ENCODE measurements at regions not wholly inside any gene's neighbourhood (a gene's known extent, or its start where the extent isn't known, plus 50 kb on each side); places are given as distances from the start of the nearest gene placed in this dataset.

DNA sequence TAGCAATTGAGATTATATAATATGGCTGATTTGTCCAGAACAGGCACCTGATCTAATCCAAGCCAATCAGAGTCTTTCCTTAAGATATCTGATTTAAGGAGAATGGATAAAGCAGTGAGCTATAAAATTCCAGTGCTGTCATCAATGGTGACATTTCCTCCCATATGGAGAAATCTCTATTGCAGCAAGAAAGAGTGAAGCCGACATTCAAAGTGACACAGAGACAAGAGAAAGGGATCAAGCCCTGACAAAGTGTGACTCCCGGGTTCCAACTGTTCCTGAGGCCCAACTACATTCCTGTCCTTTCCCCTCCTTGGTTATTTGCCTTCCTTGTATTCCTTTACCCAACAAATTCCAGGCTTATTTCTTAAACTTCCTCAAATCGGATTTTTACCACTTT is 430.0 kb upstream of the SOX5 start:
- peaks cover 32% of the 10 kb centered on the region for H3K4me1 Mint-ChIP-seq
- H3K79me2 ChIP-seq (ENCODE audit: control insufficient read depth, insufficient read depth, low read length): no peaks in the 10 kb centered on the region
- H4K20me1 ChIP-seq (ENCODE audit: control insufficient read depth, insufficient read depth, low read length, poor library complexity, severe bottlenecking): no peaks in the 10 kb centered on the region
- no peak overlapping the region for H2AFZ ChIP-seq (ENCODE audit: insufficient read depth, low read depth, low read length, poor library complexity, severe bottlenecking)
- H3K27me3 ChIP-seq (replicated peaks in 1 of 4; ENCODE audit: control extremely low read depth in 1 of 4, control insufficient read depth in 3 of 4, insufficient read depth in 4 of 4, low read length in 3 of 4): no peaks in the 10 kb centered on the region
- ChIA-PET CTCF (interaction anchor here (2.3 kb wide), 1 partner anchor 18 kb away, joined by 20 read pairs; no protein-coding TSS in a partner anchor), POLR2A (no interaction called here)
- H3K27ac Mint-ChIP-seq: peak overlapping the region; percentile 93
- 68% methylated on average over 2 of the region's 3 CpGs for WGBS (ENCODE audit: insufficient coverage)
- intact Hi-C loops (cut with micrococcal nuclease): loop anchor here (5.0 kb wide), 1 partner anchor 218 kb away; no protein-coding TSS in a partner anchor
- TF ChIP-seq, protein P1, sequence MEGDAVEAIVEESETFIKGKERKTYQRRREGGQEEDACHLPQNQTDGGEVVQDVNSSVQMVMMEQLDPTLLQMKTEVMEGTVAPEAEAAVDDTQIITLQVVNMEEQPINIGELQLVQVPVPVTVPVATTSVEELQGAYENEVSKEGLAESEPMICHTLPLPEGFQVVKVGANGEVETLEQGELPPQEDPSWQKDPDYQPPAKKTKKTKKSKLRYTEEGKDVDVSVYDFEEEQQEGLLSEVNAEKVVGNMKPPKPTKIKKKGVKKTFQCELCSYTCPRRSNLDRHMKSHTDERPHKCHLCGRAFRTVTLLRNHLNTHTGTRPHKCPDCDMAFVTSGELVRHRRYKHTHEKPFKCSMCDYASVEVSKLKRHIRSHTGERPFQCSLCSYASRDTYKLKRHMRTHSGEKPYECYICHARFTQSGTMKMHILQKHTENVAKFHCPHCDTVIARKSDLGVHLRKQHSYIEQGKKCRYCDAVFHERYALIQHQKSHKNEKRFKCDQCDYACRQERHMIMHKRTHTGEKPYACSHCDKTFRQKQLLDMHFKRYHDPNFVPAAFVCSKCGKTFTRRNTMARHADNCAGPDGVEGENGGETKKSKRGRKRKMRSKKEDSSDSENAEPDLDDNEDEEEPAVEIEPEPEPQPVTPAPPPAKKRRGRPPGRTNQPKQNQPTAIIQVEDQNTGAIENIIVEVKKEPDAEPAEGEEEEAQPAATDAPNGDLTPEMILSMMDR (IDR thresholded peaks at IDR 0.05): no peak
- no peak for TF ChIP-seq EZH2 (IDR thresholded peaks at IDR 0.05; ENCODE audit: borderline replicate concordance, insufficient read depth, low read depth, low read length, poor library complexity, severe bottlenecking)
- peak overlapping the region; percentile 82 for H3K4me3 Mint-ChIP-seq
- H3K9ac ChIP-seq (ENCODE audit: low read length): peak overlapping the region; percentile 57
- H3K27me3 Mint-ChIP-seq: no peaks in the 10 kb centered on the region
- H3K9me3 Mint-ChIP-seq (ENCODE audit: insufficient read depth): no peaks in the 10 kb centered on the region
- peak overlapping the region in 1 of 5 experiments; percentile 65 for H3K4me3 ChIP-seq (ENCODE audit: control extremely low read depth in 1 of 5, extremely low read depth in 1 of 5, insufficient read depth in 1 of 5, low read depth in 2 of 5, low read length in 4 of 5)
- no peaks in the 10 kb centered on the region for H3K9me3 ChIP-seq (ENCODE audit: control extremely low read depth in 1 of 3, control insufficient read depth in 2 of 3, insufficient read depth in 1 of 3, low read length in 2 of 3)
- DNase-seq (no peak), ATAC-seq (ENCODE audit: low read depth) (no peak)
- peak overlapping the region; percentile 56 to 58 for H3K27ac ChIP-seq (ENCODE audit: low read length in 2 of 2)
- peaks cover 23 to 24% of the 10 kb centered on the region in 2 donors for H3K4me1 ChIP-seq (ENCODE audit: control insufficient read depth in 2 of 2, insufficient read depth in 2 of 2, low read length in 2 of 2)
- H3K4me2 ChIP-seq (replicated peaks; ENCODE audit: low read depth, low read length, poor library complexity, severe bottlenecking): peak overlapping the region; percentile 69
- H3K36me3 ChIP-seq (replicated peaks in 1 of 2; ENCODE audit: control extremely low read depth in 1 of 2, control insufficient read depth in 1 of 2, extremely low read depth in 1 of 2, insufficient read depth in 2 of 2, low read length in 1 of 2): no peaks in the 10 kb centered on the region

DNA sequence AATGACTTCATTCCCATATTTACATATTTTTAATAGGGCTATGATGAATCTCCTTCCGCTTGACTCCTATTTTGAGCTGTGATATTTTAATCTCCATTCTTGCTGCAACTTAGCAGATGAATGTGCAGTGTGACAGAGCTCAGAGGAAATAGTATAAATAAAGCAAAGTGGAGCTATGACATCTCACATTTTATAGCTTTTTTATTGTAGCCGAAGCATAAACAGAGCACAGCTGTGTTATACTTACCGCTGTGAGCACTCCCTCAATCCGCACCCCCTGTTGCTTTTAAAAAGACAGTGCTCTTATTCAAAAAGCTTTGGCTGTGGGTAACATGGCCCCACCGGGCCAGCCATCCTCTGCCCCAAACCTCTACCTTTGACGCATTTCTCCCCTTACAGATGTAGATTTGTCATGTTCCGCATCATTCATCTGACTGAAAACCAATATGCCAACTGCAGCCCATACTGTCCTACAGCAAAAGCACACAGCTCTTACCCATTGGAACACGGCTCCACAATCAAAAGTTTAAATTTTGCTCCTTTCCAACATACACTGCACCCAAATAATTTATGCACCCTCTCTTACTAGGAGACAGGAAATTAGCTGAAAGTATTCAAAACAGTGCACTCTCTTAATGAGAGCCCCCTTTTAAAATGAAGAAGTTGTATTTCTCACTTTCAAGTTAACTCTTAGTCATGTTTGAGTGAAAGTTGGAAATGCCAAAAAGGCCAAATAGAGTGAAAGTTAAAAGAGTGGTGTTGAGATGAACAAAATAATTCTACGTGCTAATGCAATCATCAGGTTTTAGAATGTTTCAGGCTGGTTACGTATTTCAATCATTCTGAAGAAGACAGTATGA is 429.3 kb upstream of the SOX5 start:
- peaks cover 32% of the 10 kb centered on the region for H3K4me1 Mint-ChIP-seq
- TF ChIP-seq, protein P1 (IDR thresholded peaks at IDR 0.05): no peak
- TF ChIP-seq EZH2 (IDR thresholded peaks at IDR 0.05; ENCODE audit: borderline replicate concordance, insufficient read depth, low read depth, low read length, poor library complexity, severe bottlenecking): no peak
- Histone ChIP-seq H3K36me3 (replicated peaks in 1 of 2; ENCODE audit: control extremely low read depth in 1 of 2, control insufficient read depth in 1 of 2, extremely low read depth in 1 of 2, insufficient read depth in 2 of 2, low read length in 1 of 2) (no peaks in the 10 kb centered on the region), H4K20me1 (ENCODE audit: control insufficient read depth, insufficient read depth, low read length, poor library complexity, severe bottlenecking) (no peaks in the 10 kb centered on the region), H2AFZ (ENCODE audit: insufficient read depth, low read depth, low read length, poor library complexity, severe bottlenecking) (peak overlapping the region; percentile 66), H3K79me2 (ENCODE audit: control insufficient read depth, insufficient read depth, low read length) (no peaks in the 10 kb centered on the region), H3K27ac (ENCODE audit: low read length in 2 of 2) (peak overlapping the region; percentile 56 to 58), H3K4me3 (ENCODE audit: control extremely low read depth in 1 of 5, extremely low read depth in 1 of 5, insufficient read depth in 1 of 5, low read depth in 2 of 5, low read length in 4 of 5) (peak overlapping the region in 4 of 5 experiments; percentile 3 to 65 (median 34)), H3K4me2 (replicated peaks; ENCODE audit: low read depth, low read length, poor library complexity, severe bottlenecking) (peak overlapping the region; percentile 69), H3K4me1 (ENCODE audit: control insufficient read depth in 2 of 2, insufficient read depth in 2 of 2, low read length in 2 of 2) (peaks cover 23 to 24% of the 10 kb centered on the region in 2 donors), H3K9ac (ENCODE audit: low read length) (peak overlapping the region; percentile 57), H3K27me3 (replicated peaks in 1 of 4; ENCODE audit: control extremely low read depth in 1 of 4, control insufficient read depth in 3 of 4, insufficient read depth in 4 of 4, low read length in 3 of 4) (no peaks in the 10 kb centered on the region), H3K9me3 (ENCODE audit: control extremely low read depth in 1 of 3, control insufficient read depth in 2 of 3, insufficient read depth in 1 of 3, low read length in 2 of 3) (no peaks in the 10 kb centered on the region)
- intact Hi-C loops (cut with micrococcal nuclease): loop anchor here (5.0 kb wide), 1 partner anchor 219 kb away; no protein-coding TSS in a partner anchor
- no peaks in the 10 kb centered on the region for H3K27me3 Mint-ChIP-seq
- ChIA-PET CTCF (interaction anchor here (0.6 to 2.3 kb wide), 4 partner anchors 10 to 94 kb away, joined by 3 to 20 read pairs (median 4); no protein-coding TSS in a partner anchor), POLR2A (interaction anchor here (1.1 kb wide), 1 partner anchor 18 kb away, joined by 4 read pairs; no protein-coding TSS in a partner anchor)
- 41% methylated on average over 6 of the region's 10 CpGs for WGBS (ENCODE audit: insufficient coverage)
- H3K27ac Mint-ChIP-seq: peak overlapping the region; percentile 93
- ATAC-seq (ENCODE audit: low read depth): peak; percentile 77
- no peaks in the 10 kb centered on the region for H3K9me3 Mint-ChIP-seq (ENCODE audit: insufficient read depth)
- H3K4me3 Mint-ChIP-seq: peak overlapping the region; percentile 82
- peak; percentile 54 for DNase-seq
